ENCODE measurements at regions not wholly inside any gene's neighbourhood (a gene's known extent, or its start where the extent isn't known, plus 50 kb on each side); places are given as distances from the start of the nearest gene placed in this dataset.

DNA sequence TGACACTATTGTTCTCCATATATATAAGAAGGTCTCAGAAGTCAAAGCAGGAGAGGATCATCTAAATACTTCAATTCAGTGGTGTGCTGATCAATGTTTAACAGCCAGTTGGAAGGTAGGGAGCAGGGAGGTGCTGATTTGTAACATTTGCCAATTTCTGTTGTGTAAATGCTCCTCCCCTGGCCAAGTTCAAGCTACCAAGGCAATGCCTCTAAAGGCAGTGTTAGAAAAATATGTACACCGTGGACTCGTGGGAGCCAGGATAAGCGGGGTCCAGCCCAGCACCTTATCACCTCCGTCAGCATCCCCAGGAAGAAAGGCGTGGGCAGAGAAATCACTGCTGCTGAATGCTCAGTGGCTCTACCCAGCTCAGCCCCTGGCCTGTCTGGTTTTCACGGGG, 75.3 kb upstream of the COX10 start:
- intact Hi-C loops (cut with DNase I; ENCODE audit: low total_unique reads), result no loop called here

DNA sequence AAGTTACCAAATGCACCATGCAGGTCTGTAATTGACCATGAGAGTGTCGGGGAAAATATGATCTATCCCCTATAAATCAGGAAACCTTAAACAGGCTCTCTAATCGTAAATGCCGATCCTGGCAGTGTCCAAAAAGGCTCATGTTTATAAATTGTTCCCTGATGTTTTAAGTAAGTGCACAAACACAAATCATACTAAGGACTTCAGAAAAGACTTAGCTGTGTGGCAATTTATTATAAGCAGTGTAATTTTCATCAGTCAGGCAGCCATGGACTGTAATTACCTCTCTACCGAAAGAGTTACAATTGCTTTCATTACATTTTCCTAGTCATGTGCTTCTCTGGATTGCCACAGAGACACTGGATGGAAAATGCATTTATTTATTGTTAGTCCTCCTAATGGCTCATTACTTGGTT, 73.4 kb upstream of the COX10 start:
- Histone ChIP-seq H3K36me3 (no peaks in the 10 kb centered on the region), H3K27ac (no peak overlapping the region), H3K9me3 (no peaks in the 10 kb centered on the region), H3K4me3 (no peak overlapping the region), H3K4me1 (no peaks in the 10 kb centered on the region), H3K27me3 (no peaks in the 10 kb centered on the region)
- no peak for DNase-seq (ENCODE audit: low spot score in 2 of 2)
- TF ChIP-seq POLR2A (IDR thresholded peaks at IDR 0.05) (no peak), POLR2AphosphoS5 (IDR thresholded peaks at IDR 0.05) (no peak)
- TF ChIP-seq, protein P1, sequence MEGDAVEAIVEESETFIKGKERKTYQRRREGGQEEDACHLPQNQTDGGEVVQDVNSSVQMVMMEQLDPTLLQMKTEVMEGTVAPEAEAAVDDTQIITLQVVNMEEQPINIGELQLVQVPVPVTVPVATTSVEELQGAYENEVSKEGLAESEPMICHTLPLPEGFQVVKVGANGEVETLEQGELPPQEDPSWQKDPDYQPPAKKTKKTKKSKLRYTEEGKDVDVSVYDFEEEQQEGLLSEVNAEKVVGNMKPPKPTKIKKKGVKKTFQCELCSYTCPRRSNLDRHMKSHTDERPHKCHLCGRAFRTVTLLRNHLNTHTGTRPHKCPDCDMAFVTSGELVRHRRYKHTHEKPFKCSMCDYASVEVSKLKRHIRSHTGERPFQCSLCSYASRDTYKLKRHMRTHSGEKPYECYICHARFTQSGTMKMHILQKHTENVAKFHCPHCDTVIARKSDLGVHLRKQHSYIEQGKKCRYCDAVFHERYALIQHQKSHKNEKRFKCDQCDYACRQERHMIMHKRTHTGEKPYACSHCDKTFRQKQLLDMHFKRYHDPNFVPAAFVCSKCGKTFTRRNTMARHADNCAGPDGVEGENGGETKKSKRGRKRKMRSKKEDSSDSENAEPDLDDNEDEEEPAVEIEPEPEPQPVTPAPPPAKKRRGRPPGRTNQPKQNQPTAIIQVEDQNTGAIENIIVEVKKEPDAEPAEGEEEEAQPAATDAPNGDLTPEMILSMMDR (IDR thresholded peaks at IDR 0.05), result no peak
- intact Hi-C loops (cut with DNase I; ENCODE audit: low total_unique reads), result no loop called here

More for the DNA sequence above, 75.3 kb upstream of the COX10 start:
- DNase-seq (ENCODE audit: low spot score in 2 of 2), result no peak
- Histone ChIP-seq H3K36me3 (no peaks in the 10 kb centered on the region), H3K4me3 (no peak overlapping the region), H3K9me3 (no peaks in the 10 kb centered on the region), H3K27me3 (no peaks in the 10 kb centered on the region), H3K27ac (no peak overlapping the region), H3K4me1 (no peaks in the 10 kb centered on the region)
- TF ChIP-seq POLR2AphosphoS5 (IDR thresholded peaks at IDR 0.05), result no peak
- no peak for TF ChIP-seq POLR2A (IDR thresholded peaks at IDR 0.05)
- TF ChIP-seq, protein P1 (IDR thresholded peaks at IDR 0.05), result no peak

DNA sequence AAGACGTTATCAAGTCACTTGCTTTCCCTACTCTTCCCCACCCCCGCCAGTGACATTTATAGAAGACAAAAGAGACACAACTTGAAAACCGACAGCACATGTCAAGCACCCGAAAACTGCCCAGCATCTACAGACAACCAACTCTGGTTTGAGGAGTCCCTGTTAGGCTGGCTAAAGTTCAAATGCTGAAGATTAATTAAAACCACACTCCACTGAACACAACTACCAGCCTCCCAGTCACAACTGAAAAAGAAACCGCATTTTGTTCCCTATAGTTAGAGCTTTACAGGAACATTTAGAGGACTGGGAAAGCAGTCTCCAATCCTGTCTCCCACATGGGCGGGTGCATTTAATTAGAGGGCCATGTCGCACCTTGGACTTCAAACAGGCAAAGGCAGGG, 73.0 kb upstream of the COX10 start:
- no peak overlapping the region for H3K27ac ChIP-seq
- no peak for TF ChIP-seq POLR2A (IDR thresholded peaks at IDR 0.05)
- no peak for TF ChIP-seq POLR2AphosphoS5 (IDR thresholded peaks at IDR 0.05)
- TF ChIP-seq, protein P1 (IDR thresholded peaks at IDR 0.05), result no peak
- no peaks in the 10 kb centered on the region for H3K9me3 ChIP-seq
- DNase-seq (ENCODE audit: low spot score in 2 of 2), result no peak
- H3K4me1 ChIP-seq, result no peaks in the 10 kb centered on the region
- no peaks in the 10 kb centered on the region for H3K27me3 ChIP-seq
- H3K4me3 ChIP-seq, result no peak overlapping the region
- intact Hi-C loops (cut with DNase I; ENCODE audit: low total_unique reads), result no loop called here
- H3K36me3 ChIP-seq, result no peaks in the 10 kb centered on the region

DNA sequence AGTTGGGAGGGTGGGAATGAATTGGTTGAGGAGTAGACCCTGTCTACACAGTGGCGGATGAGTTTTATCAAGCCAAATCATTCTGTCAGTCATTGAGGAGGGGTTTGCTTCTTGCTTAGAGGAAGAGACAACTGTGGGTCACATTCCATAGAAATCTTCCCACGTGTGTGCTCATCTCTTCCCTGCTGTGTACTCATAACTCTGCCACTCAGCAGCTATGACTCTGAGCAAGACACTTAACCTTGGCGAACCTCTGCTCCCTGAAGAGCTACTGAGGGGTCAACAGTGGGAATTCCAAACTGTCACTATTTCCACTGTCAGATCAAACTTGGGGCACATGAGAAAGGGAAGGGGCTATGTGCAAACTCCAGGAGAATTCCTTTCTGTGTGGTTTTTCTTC, 72.6 kb upstream of the COX10 start:
- Histone ChIP-seq H3K36me3 (no peaks in the 10 kb centered on the region), H3K4me3 (no peak overlapping the region), H3K9me3 (no peaks in the 10 kb centered on the region), H3K27ac (no peak overlapping the region), H3K4me1 (no peaks in the 10 kb centered on the region), H3K27me3 (no peaks in the 10 kb centered on the region)
- no peak for TF ChIP-seq POLR2AphosphoS5 (IDR thresholded peaks at IDR 0.05)
- TF ChIP-seq POLR2A (IDR thresholded peaks at IDR 0.05), result no peak
- TF ChIP-seq, protein P1 (IDR thresholded peaks at IDR 0.05), result no peak
- intact Hi-C loops (cut with DNase I; ENCODE audit: low total_unique reads), result no loop called here
- DNase-seq (ENCODE audit: low spot score in 2 of 2), result no peak

DNA sequence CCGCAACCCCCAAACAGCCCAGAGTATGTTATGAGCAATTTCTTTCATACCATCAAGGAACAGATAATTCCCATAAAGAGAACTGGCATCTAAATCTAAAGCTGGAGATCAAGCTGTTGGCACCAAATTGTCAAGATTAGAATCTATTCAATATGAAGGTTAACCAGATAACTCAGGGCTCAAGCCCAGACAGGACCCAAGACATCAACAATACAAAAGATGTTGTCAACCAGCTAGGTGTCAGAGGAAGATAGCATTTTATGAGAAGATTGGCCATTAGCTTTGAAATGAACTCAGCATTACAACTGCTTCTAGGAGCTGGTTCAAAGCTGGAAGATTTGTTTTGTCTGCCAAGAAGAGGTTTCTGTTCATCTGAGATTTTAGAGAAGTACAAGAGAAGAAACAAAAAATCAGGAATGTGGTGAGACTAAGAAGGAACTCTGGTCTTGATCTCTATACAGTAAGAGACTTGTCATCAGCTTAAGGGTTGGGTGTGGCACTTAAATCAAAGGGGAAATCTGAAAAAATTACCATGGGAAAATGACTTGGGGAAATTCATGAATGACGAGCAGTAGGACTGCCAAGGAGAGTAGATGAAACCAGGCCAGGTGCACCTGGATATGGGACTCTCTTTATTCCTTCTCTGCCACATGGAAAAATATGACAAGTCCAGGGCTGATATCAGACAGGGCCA, 64.2 kb upstream of the COX10 start:
- Histone ChIP-seq H3K4me3 (no peak overlapping the region), H3K36me3 (no peaks in the 10 kb centered on the region), H3K9me3 (no peaks in the 10 kb centered on the region), H3K27ac (no peak overlapping the region), H3K4me1 (no peaks in the 10 kb centered on the region), H3K27me3 (no peaks in the 10 kb centered on the region)
- TF ChIP-seq POLR2A (IDR thresholded peaks at IDR 0.05) (no peak), POLR2AphosphoS5 (IDR thresholded peaks at IDR 0.05) (no peak)
- TF ChIP-seq, protein P1 (IDR thresholded peaks at IDR 0.05), result no peak
- DNase-seq (ENCODE audit: low spot score in 2 of 2), result no peak
- intact Hi-C loops (cut with DNase I; ENCODE audit: low total_unique reads), result no loop called here
